KOPT-K1 (cell line): ENCODE measurements at regions not wholly inside any gene's neighbourhood (a gene's known extent, or its start where the extent isn't known, plus 50 kb on each side); places are given as distances from the start of the nearest gene placed in this dataset.

Experiments used
- H3K27ac ChIP-seq: fragments of 200-600 bp; sonication (generic); 2 replicates; pipeline ENCODE4 v1.5.1; 2016; ENCODE audit warnings: antibody characterized with exemption, mild to moderate bottlenecking, low read depth, low read length; ENCODE audit not compliant: poor library complexity, severe bottlenecking
- H3K36me3 ChIP-seq: fragments of 200-600 bp; sonication (generic); 2 replicates; pipeline ENCODE4 v1.5.1; 2017; ENCODE audit warnings: antibody characterized with exemption, mild to moderate bottlenecking, low read length, moderate library complexity; ENCODE audit not compliant: insufficient read depth
- H3K9me3 ChIP-seq: fragments of 200-600 bp; sonication (generic); 2 replicates; pipeline ENCODE4 v1.5.1; 2017; ENCODE audit warnings: antibody characterized with exemption, low read length, mild to moderate bottlenecking; ENCODE audit not compliant: insufficient read depth, poor library complexity, severe bottlenecking

GRCh38 chr6:165715428-165715827 lies 52.4 kb upstream of the PDE10A start:
- H3K27ac ChIP-seq, result no peak overlapping the region
- H3K9me3 ChIP-seq, result no peaks in the 10 kb centered on the region
- H3K36me3 ChIP-seq, result no peaks in the 10 kb centered on the region

- H3K36me3 ChIP-seq, result no peaks in the 10 kb centered on the region
- H3K9me3 ChIP-seq, result no peaks in the 10 kb centered on the region
- H3K27ac ChIP-seq, result no peak overlapping the region
Observed at GRCh38 chr6:165714907-165715306, 51.9 kb upstream of the PDE10A start.

- Histone ChIP-seq H3K36me3 (no peaks in the 10 kb centered on the region), H3K9me3 (no peaks in the 10 kb centered on the region), H3K27ac (no peak overlapping the region)
Observed at GRCh38 chr6:165713845-165714466, 50.9 kb upstream of the PDE10A start.
